Lower leg skin (tissue), 3 donors: ENCODE measurements at regions not wholly inside any gene's neighbourhood (a gene's known extent, or its start where the extent isn't known, plus 50 kb on each side); places are given as distances from the start of the nearest gene placed in this dataset.

ENCODE experiments used
- POLR2A ChIP-seq, 2 donors: fragments of 450-650 bp; IDR thresholded peaks; one replicate each; pipeline ENCODE4 v1.6.1; 2016 to 2017; ENCODE audit warnings: antibody characterized with exemption in 2 of 2, mild to moderate bottlenecking in 1 of 2, moderate library complexity in 1 of 2
- TF ChIP-seq, protein P1 (sequence below), 3 donors: fragments of 450-650 bp; IDR thresholded peaks; one replicate each; pipeline ENCODE4 v1.5.1; 2016; ENCODE audit warnings: antibody characterized with exemption in 3 of 3, mild to moderate bottlenecking in 3 of 3, moderate library complexity in 2 of 3

DNA sequence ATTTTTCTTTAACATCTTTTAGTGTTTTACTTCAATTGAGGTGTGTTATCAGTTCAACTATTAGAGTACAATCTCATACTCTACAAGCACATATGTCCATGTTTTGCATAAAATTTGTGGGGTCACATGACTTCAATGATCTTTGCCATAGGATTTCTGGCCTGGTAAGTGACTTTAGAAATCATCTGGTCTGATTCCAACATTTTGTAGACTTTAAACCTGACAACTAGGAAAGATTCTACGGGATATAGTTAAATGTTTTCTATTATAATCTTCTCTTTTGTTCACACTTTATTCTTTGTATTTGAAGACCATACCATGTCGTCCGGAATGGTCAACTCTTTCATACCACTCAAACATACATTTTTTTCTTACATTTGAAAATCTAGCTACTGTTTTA lies 62.0 kb upstream of the NEUROD1 start:
- TF ChIP-seq, protein P1, sequence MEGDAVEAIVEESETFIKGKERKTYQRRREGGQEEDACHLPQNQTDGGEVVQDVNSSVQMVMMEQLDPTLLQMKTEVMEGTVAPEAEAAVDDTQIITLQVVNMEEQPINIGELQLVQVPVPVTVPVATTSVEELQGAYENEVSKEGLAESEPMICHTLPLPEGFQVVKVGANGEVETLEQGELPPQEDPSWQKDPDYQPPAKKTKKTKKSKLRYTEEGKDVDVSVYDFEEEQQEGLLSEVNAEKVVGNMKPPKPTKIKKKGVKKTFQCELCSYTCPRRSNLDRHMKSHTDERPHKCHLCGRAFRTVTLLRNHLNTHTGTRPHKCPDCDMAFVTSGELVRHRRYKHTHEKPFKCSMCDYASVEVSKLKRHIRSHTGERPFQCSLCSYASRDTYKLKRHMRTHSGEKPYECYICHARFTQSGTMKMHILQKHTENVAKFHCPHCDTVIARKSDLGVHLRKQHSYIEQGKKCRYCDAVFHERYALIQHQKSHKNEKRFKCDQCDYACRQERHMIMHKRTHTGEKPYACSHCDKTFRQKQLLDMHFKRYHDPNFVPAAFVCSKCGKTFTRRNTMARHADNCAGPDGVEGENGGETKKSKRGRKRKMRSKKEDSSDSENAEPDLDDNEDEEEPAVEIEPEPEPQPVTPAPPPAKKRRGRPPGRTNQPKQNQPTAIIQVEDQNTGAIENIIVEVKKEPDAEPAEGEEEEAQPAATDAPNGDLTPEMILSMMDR (IDR thresholded peaks at IDR 0.05), result no peak
- TF ChIP-seq POLR2A (IDR thresholded peaks at IDR 0.05), result no peak
